Mesendoderm (in vitro differentiated cells): ENCODE measurements at regions not wholly inside any gene's neighbourhood (a gene's known extent, or its start where the extent isn't known, plus 50 kb on each side); places are given as distances from the start of the nearest gene placed in this dataset.

Source experiments
- DNase-seq: peaks from one replicate; pipeline ENCODE4 v3.0.0; 2013
- H2AK5ac ChIP-seq: 2 replicates; pipeline ENCODE4 v1.6.1; 2013; ENCODE audit warnings: low read length, inconsistent platforms
- H2BK120ac ChIP-seq: 2 replicates; pipeline ENCODE4 v1.6.1; 2013; ENCODE audit warnings: low read depth, mild to moderate bottlenecking, low read length, moderate library complexity, mixed read lengths
- H2BK15ac ChIP-seq: replicated peaks from 2 replicates; pipeline ENCODE4 v1.6.1; 2013; ENCODE audit warnings: low read depth, mild to moderate bottlenecking, moderate library complexity
- H2BK5ac ChIP-seq: 2 replicates; pipeline ENCODE4 v1.6.1; 2013; ENCODE audit warnings: low read length, inconsistent platforms
- H3K18ac ChIP-seq: 2 replicates; pipeline ENCODE4 v1.6.1; 2013; ENCODE audit warnings: mild to moderate bottlenecking, low read length, mixed read lengths
- H3K23ac ChIP-seq: one replicate; pipeline ENCODE4 v1.6.1; 2013; ENCODE audit warnings: low read length
- H3K27ac ChIP-seq: 2 replicates; pipeline ENCODE4 v1.5.1; 2013; ENCODE audit warnings: low read depth, mild to moderate bottlenecking, inconsistent platforms, low read length, moderate library complexity
- H3K27me3 ChIP-seq: 2 replicates; pipeline ENCODE4 v1.6.1; 2013; ENCODE audit warnings: low read length, control low read depth, mild to moderate bottlenecking, inconsistent platforms; ENCODE audit not compliant: insufficient read depth, poor library complexity
- H3K36me3 ChIP-seq: 2 replicates; pipeline ENCODE4 v1.6.1; 2013; ENCODE audit warnings: low read length, inconsistent platforms; ENCODE audit not compliant: control insufficient read depth, insufficient read depth
- H3K4ac ChIP-seq: one replicate; pipeline ENCODE4 v1.6.1; 2013; ENCODE audit warnings: low read depth, mild to moderate bottlenecking, low read length, moderate library complexity
- H3K4me1 ChIP-seq: 2 replicates; pipeline ENCODE4 v1.6.1; 2013; ENCODE audit warnings: low read depth, low read length, inconsistent platforms; ENCODE audit not compliant: control insufficient read depth
- H3K4me2 ChIP-seq: 2 replicates; pipeline ENCODE4 v1.6.1; 2013; ENCODE audit warnings: low read length
- H3K4me3 ChIP-seq: 2 replicates; pipeline ENCODE4 v1.5.1; 2013; ENCODE audit warnings: mild to moderate bottlenecking, low read length
- H3K56ac ChIP-seq: one replicate; pipeline ENCODE4 v1.6.1; 2013; ENCODE audit warnings: low read length
- H3K79me1 ChIP-seq: 2 replicates; pipeline ENCODE4 v1.6.1; 2013; ENCODE audit warnings: low read length, inconsistent platforms
- H3K79me2 ChIP-seq: 2 replicates; pipeline ENCODE4 v1.6.1; 2013; ENCODE audit warnings: mild to moderate bottlenecking, low read length; ENCODE audit not compliant: control insufficient read depth, insufficient read depth
- H3K9ac ChIP-seq: 2 replicates; pipeline ENCODE4 v1.6.1; 2013; ENCODE audit warnings: low read length, inconsistent platforms
- H4K5ac ChIP-seq: one replicate; pipeline ENCODE4 v1.6.1; 2013; ENCODE audit warnings: low read length
- H4K8ac ChIP-seq: one replicate; pipeline ENCODE4 v1.6.1; 2013; ENCODE audit warnings: low read depth, mild to moderate bottlenecking, control low read depth, low read length, moderate library complexity
- WGBS: extraction: QIAGEN DNeasy Blood & Tissue Kit; methylation state at CpG from one replicate; pipeline ENCODE4 v1.1.7; 2013; ENCODE audit warnings: low lambda C conversion rate, missing lambda C conversion rate; ENCODE audit not compliant: insufficient coverage; ENCODE audit errors: extremely low coverage; 5-methylcytosine and 5-hydroxymethylcytosine counted together

- Histone ChIP-seq H2BK5ac (no peak overlapping the region), H3K9ac (no peak overlapping the region), H3K4ac (no peak overlapping the region), H3K56ac (no peak overlapping the region), H3K79me1 (no peaks in the 10 kb centered on the region), H3K4me1 (no peaks in the 10 kb centered on the region), H4K5ac (no peak overlapping the region), H3K18ac (no peak overlapping the region), H3K4me2 (no peak overlapping the region), H2AK5ac (no peak overlapping the region), H2BK120ac (no peak overlapping the region), H2BK15ac (no peak overlapping the region), H3K27ac (no peak overlapping the region), H3K4me3 (no peak overlapping the region), H3K27me3 (no peaks in the 10 kb centered on the region), H3K79me2 (no peaks in the 10 kb centered on the region), H3K23ac (no peak overlapping the region), H4K8ac (no peak overlapping the region), H3K36me3 (no peaks in the 10 kb centered on the region)
- no peak for DNase-seq
- WGBS: no CpG with 5 or more reads among the region's 11 CpGs
These were observed 261.8 kb upstream of the SHH start for GRCh38 chr7:156074084-156074483.

GRCh38 chr7:156073366-156074052 is 261.2 kb upstream of the SHH start:
- Histone ChIP-seq H2BK120ac (no peak overlapping the region), H3K4me2 (no peak overlapping the region), H3K79me1 (no peaks in the 10 kb centered on the region), H3K9ac (no peak overlapping the region), H4K8ac (no peak overlapping the region), H3K27me3 (no peaks in the 10 kb centered on the region), H2AK5ac (no peak overlapping the region), H3K4me3 (no peak overlapping the region), H3K36me3 (no peaks in the 10 kb centered on the region), H2BK5ac (no peak overlapping the region), H2BK15ac (no peak overlapping the region), H3K23ac (no peak overlapping the region), H4K5ac (no peak overlapping the region), H3K4ac (no peak overlapping the region), H3K79me2 (no peaks in the 10 kb centered on the region), H3K56ac (no peak overlapping the region), H3K4me1 (no peaks in the 10 kb centered on the region), H3K18ac (no peak overlapping the region), H3K27ac (no peak overlapping the region)
- no peak for DNase-seq
- no CpG with 5 or more reads among the region's 13 CpGs for WGBS

GRCh38 chr7:156071612-156072011 is 259.3 kb upstream of the SHH start:
- no peak overlapping the region for H3K4me3 ChIP-seq
- H3K27me3 ChIP-seq: no peaks in the 10 kb centered on the region
- H3K4me2 ChIP-seq: no peak overlapping the region
- no peaks in the 10 kb centered on the region for H3K36me3 ChIP-seq
- no peak for DNase-seq
- no peak overlapping the region for H2AK5ac ChIP-seq
- H3K27ac ChIP-seq: no peak overlapping the region
- H3K18ac ChIP-seq: no peak overlapping the region
- no peak overlapping the region for H2BK120ac ChIP-seq
- no peak overlapping the region for H4K5ac ChIP-seq
- WGBS: no CpG with 5 or more reads among the region's 13 CpGs
- no peak overlapping the region for H3K23ac ChIP-seq
- no peaks in the 10 kb centered on the region for H3K79me2 ChIP-seq
- no peaks in the 10 kb centered on the region for H3K79me1 ChIP-seq
- no peaks in the 10 kb centered on the region for H3K4me1 ChIP-seq
- H3K9ac ChIP-seq: no peak overlapping the region
- H4K8ac ChIP-seq: no peak overlapping the region
- no peak overlapping the region for H3K4ac ChIP-seq
- no peak overlapping the region for H2BK15ac ChIP-seq
- no peak overlapping the region for H2BK5ac ChIP-seq
- no peak overlapping the region for H3K56ac ChIP-seq

DNA sequence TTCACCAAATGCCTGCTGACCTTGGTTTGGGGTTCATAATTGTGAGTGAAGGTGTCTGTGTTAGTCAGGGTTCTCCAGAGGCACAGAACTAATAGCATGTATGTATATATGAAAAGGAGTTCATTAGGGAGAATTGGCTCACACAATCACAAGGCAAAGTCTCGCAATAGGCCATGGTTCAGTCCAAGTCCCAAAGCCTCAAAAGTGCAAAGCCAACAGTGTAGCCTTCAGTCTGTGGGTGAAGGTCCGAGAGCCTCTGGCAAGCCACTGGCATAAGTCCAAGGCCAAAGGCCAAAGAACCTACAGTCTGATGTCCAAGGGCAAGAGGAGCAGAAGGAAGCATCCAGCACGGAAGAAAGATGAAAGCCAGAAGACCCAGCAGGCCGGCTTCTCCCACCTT is 257.6 kb upstream of the SHH start:
- Histone ChIP-seq H3K27me3 (no peaks in the 10 kb centered on the region), H3K27ac (no peak overlapping the region), H3K23ac (no peak overlapping the region), H3K9ac (no peak overlapping the region), H3K4me3 (no peak overlapping the region), H4K5ac (no peak overlapping the region), H2AK5ac (no peak overlapping the region), H3K4ac (no peak overlapping the region), H2BK5ac (no peak overlapping the region), H4K8ac (no peak overlapping the region), H3K4me2 (no peak overlapping the region), H3K79me1 (no peaks in the 10 kb centered on the region), H3K4me1 (no peaks in the 10 kb centered on the region), H3K18ac (no peak overlapping the region), H2BK120ac (no peak overlapping the region), H3K36me3 (no peaks in the 10 kb centered on the region), H3K56ac (no peak overlapping the region), H3K79me2 (no peaks in the 10 kb centered on the region), H2BK15ac (no peak overlapping the region)
- no peak for DNase-seq
- no CpG with 5 or more reads among the region's 4 CpGs for WGBS

GRCh38 chr7:156067156-156067555 is 254.9 kb upstream of the SHH start:
- H2BK120ac ChIP-seq: no peak overlapping the region
- H4K5ac ChIP-seq: no peak overlapping the region
- no peaks in the 10 kb centered on the region for H3K4me1 ChIP-seq
- H3K23ac ChIP-seq: no peak overlapping the region
- H3K79me1 ChIP-seq: no peaks in the 10 kb centered on the region
- no peak overlapping the region for H2AK5ac ChIP-seq
- no peak overlapping the region for H3K4me2 ChIP-seq
- H3K56ac ChIP-seq: no peak overlapping the region
- H3K4ac ChIP-seq: no peak overlapping the region
- no peaks in the 10 kb centered on the region for H3K79me2 ChIP-seq
- no peak overlapping the region for H2BK5ac ChIP-seq
- DNase-seq: no peak
- H4K8ac ChIP-seq: no peak overlapping the region
- H3K18ac ChIP-seq: no peak overlapping the region
- WGBS: no CpG with 5 or more reads among the region's 10 CpGs
- H3K9ac ChIP-seq: no peak overlapping the region
- no peak overlapping the region for H3K27ac ChIP-seq
- H3K36me3 ChIP-seq: no peaks in the 10 kb centered on the region
- H2BK15ac ChIP-seq: no peak overlapping the region
- H3K27me3 ChIP-seq: no peaks in the 10 kb centered on the region
- no peak overlapping the region for H3K4me3 ChIP-seq

DNA sequence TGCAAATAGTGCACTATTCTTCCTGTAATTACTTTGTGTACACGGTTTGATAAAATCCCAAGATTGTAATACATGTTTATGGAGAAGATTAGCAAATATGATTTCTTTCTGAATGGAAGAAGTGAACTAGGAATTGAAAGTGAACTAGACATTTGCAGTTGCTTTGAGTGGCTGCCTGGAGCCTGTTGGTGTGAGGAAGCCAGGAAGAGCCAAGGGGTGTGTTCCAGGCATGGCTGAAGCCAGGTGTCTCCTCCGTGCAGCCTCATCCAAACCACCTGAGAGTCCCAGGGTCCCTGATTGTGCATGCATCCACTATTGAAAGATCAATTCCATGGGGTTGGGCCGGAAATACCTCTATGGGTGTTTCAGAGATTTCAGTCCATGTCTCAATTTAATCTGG is 253.1 kb upstream of the SHH start:
- Histone ChIP-seq H3K4me1 (no peaks in the 10 kb centered on the region), H3K79me2 (no peaks in the 10 kb centered on the region), H3K56ac (no peak overlapping the region), H3K18ac (no peak overlapping the region), H4K8ac (no peak overlapping the region), H4K5ac (no peak overlapping the region), H3K36me3 (no peaks in the 10 kb centered on the region), H2BK5ac (no peak overlapping the region), H3K27ac (no peak overlapping the region), H3K9ac (no peak overlapping the region), H2BK15ac (no peak overlapping the region), H3K27me3 (no peaks in the 10 kb centered on the region), H3K4me2 (no peak overlapping the region), H3K4ac (no peak overlapping the region), H2AK5ac (no peak overlapping the region), H2BK120ac (no peak overlapping the region), H3K79me1 (no peaks in the 10 kb centered on the region), H3K4me3 (no peak overlapping the region), H3K23ac (no peak overlapping the region)
- no peak for DNase-seq
- WGBS: no CpG with 5 or more reads among the region's 3 CpGs
